ENCODE measurements at regions not wholly inside any gene's neighbourhood (a gene's known extent, or its start where the extent isn't known, plus 50 kb on each side); places are given as distances from the start of the nearest gene placed in this dataset.

DNA sequence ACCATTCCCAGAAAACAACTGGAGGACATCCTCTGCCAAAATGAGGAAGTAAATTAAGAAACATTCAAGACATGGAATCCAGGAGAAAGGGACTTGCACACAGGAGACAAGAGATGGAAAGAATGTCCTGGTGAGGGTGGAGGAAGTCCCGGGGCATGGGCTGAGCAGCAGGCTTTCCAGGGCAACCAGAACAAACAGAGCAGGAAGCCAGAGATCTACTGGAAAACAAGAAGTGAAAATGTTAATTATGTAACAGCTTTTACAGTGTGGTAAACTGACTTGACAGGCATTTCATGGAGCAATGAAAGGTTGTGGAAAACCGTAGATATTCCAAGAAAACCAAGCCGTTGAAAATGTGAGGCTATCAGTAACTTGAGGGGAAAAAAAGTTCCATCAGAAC, 55.2 kb upstream of the ZNF746 start:
- no peak for TF ChIP-seq CTCF (IDR thresholded peaks at IDR 0.05; ENCODE audit: control extremely low read depth, extremely low read depth)
- no peaks in the 10 kb centered on the region for H3K9me3 ChIP-seq (ENCODE audit: control insufficient read depth in 4 of 4, insufficient read depth in 3 of 4, low read length in 3 of 4)
- H3K27me3 ChIP-seq (ENCODE audit: control insufficient read depth in 3 of 3, insufficient read depth in 3 of 3, low read length in 2 of 3) = no peaks in the 10 kb centered on the region
- peaks cover 17 to 34% (median 32%) of the 10 kb centered on the region in 4 donors for H3K36me3 ChIP-seq (ENCODE audit: control insufficient read depth in 4 of 4, insufficient read depth in 4 of 4, low read length in 4 of 4)
- 74 to 77% methylated on average over 3 of the region's 3 CpGs for WGBS, 2 donors
- H3K9ac ChIP-seq (ENCODE audit: insufficient read depth in 1 of 2, low read length in 2 of 2) = no peak overlapping the region
- no peaks in the 10 kb centered on the region for H3K4me1 ChIP-seq (ENCODE audit: control insufficient read depth in 5 of 5, insufficient read depth in 5 of 5, low read length in 5 of 5)
- H3K4me3 ChIP-seq = no peak overlapping the region
- DNase-seq (no peak), ATAC-seq (ENCODE audit: insufficient read depth, low FRiP score) (no peak)
- H3K27ac ChIP-seq (ENCODE audit: low read depth in 1 of 2, low read length in 1 of 2) = no peak overlapping the region

Data from lung (tissue), 11 donors.